Keratinocyte (primary cell): ENCODE measurements at regions not wholly inside any gene's neighbourhood (a gene's known extent, or its start where the extent isn't known, plus 50 kb on each side); places are given as distances from the start of the nearest gene placed in this dataset.

ENCODE experiments used
- DNase-seq: peaks from one replicate; pipeline ENCODE4 v3.0.0-alpha.2; 2011; ENCODE audit warnings: low read depth, missing footprints, low spot score
- FAIRE-seq: peaks from 2 replicates; lab custom pipeline; 2011; peaks lifted over from hg19 to GRCh38; lab: Jason Lieb, UNC
- H2AFZ ChIP-seq: 2 replicates; pipeline ENCODE4 v1.6.0; 2012; ENCODE audit warnings: low read length, control low read depth, inconsistent platforms; ENCODE audit not compliant: control insufficient read depth
- H3K27ac ChIP-seq: 2 replicates; pipeline ENCODE4 v1.5.1; 2011; ENCODE audit warnings: low read length; ENCODE audit not compliant: control insufficient read depth, insufficient read depth
- H3K27me3 ChIP-seq: 3 replicates; pipeline ENCODE4 v1.6.0; 2011; ENCODE audit warnings: low read length; ENCODE audit not compliant: control insufficient read depth, insufficient read depth; ENCODE audit errors: extremely low read depth
- H3K36me3 ChIP-seq, 2 experiments: 2 replicates in 1 of 2; 3 replicates in 1 of 2; pipeline ENCODE4 v1.5.1; 2011; ENCODE audit warnings: low read length in 2 of 2, mild to moderate bottlenecking in 1 of 2; ENCODE audit not compliant: control insufficient read depth in 2 of 2, insufficient read depth in 2 of 2; ENCODE audit errors: extremely low read depth in 1 of 2
- H3K4me1 ChIP-seq: 3 replicates; pipeline ENCODE4 v1.5.1; 2011; ENCODE audit warnings: low read length; ENCODE audit not compliant: control insufficient read depth, insufficient read depth; ENCODE audit errors: extremely low read depth
- H3K4me2 ChIP-seq: 3 replicates; pipeline ENCODE4 v1.6.0; 2011; ENCODE audit warnings: low read depth, low read length; ENCODE audit not compliant: control insufficient read depth, insufficient read depth; ENCODE audit errors: extremely low read depth
- H3K4me3 ChIP-seq, 3 experiments: fragments of 200-600 bp in 1 of 3; sonication (generic) in 1 of 3; 2 replicates in 2 of 3; 3 replicates in 1 of 3; pipeline ENCODE4 v1.5.1; 2011 to 2016; ENCODE audit warnings: low read length in 3 of 3, mild to moderate bottlenecking in 3 of 3, control low read depth in 2 of 3, inconsistent platforms in 1 of 3, low read depth in 1 of 3, mixed read lengths in 1 of 3, mixed run types in 1 of 3, moderate library complexity in 1 of 3; ENCODE audit not compliant: control insufficient read depth in 2 of 3, insufficient read depth in 2 of 3; ENCODE audit errors: extremely low read depth in 1 of 3
- H3K79me2 ChIP-seq: 2 replicates; pipeline ENCODE4 v1.6.0; 2012; ENCODE audit warnings: low read length; ENCODE audit not compliant: control insufficient read depth, insufficient read depth
- H3K9ac ChIP-seq: 3 replicates; pipeline ENCODE4 v1.6.0; 2011; ENCODE audit warnings: low read length; ENCODE audit not compliant: control insufficient read depth, insufficient read depth; ENCODE audit errors: extremely low read depth
- H3K9me1 ChIP-seq: 3 replicates; pipeline ENCODE4 v1.6.0; 2011; ENCODE audit warnings: low read length; ENCODE audit not compliant: control insufficient read depth, insufficient read depth; ENCODE audit errors: extremely low read depth
- H3K9me3 ChIP-seq: 2 replicates; pipeline ENCODE4 v1.5.1; 2012; ENCODE audit warnings: low read depth, low read length; ENCODE audit not compliant: control insufficient read depth
- H4K20me1 ChIP-seq: 3 replicates; pipeline ENCODE4 v1.6.0; 2011; ENCODE audit warnings: low read length; ENCODE audit not compliant: control insufficient read depth, insufficient read depth; ENCODE audit errors: extremely low read depth
- CTCF ChIP-seq, 3 experiments: IDR thresholded peaks in 1 of 3; conservative IDR thresholded peaks in 1 of 3; optimal IDR thresholded peaks in 1 of 3; 2 replicates in 2 of 3; 3 replicates in 1 of 3; pipeline versions ENCODE3 to v1.5.1; 2011; ENCODE audit warnings: low read length in 3 of 3, mild to moderate bottlenecking in 3 of 3, moderate library complexity in 2 of 3, control low read depth in 1 of 3, inconsistent platforms in 1 of 3; ENCODE audit not compliant: insufficient read depth in 2 of 3; ENCODE audit errors: extremely low read depth in 1 of 3
- EZH2 ChIP-seq: IDR thresholded peaks from one replicate; pipeline ENCODE4 v1.6.1; 2012; ENCODE audit warnings: inconsistent platforms, mild to moderate bottlenecking, low read length, moderate library complexity
- dilution Hi-C: fragments of 300-500 bp; cut with MboI; formaldehyde crosslinking; loops from one replicate; pipeline ENCODE4 v1.7.0; 2020; ENCODE audit warnings: low sequenced_read_pairs; ENCODE audit not compliant: extremely low pct_ligation_motif_present

GRCh38 chr14:97306760-97307246 lies 509.6 kb downstream of the VRK1 start:
- Histone ChIP-seq H3K4me3 (no peak overlapping the region), H4K20me1 (no peaks in the 10 kb centered on the region), H3K36me3 (no peaks in the 10 kb centered on the region), H3K4me1 (peaks cover 4% of the 10 kb centered on the region), H3K27me3 (no peaks in the 10 kb centered on the region), H3K9me1 (no peaks in the 10 kb centered on the region), H3K4me2 (no peak overlapping the region), H3K27ac (no peak overlapping the region), H3K9me3 (no peaks in the 10 kb centered on the region), H3K9ac (no peak overlapping the region), H2AFZ (no peak overlapping the region), H3K79me2 (no peaks in the 10 kb centered on the region)
- DNase-seq, result no peak
- TF ChIP-seq EZH2, result no peak
- TF ChIP-seq CTCF (optimal IDR thresholded peaks at IDR 0.05 in 1 of 3, IDR thresholded peaks at IDR 0.05 in 1 of 3, conservative IDR thresholded peaks at IDR 0.05 in 1 of 3; ENCODE audit: extremely low read depth in 1 of 3, insufficient read depth in 2 of 3, low read length in 3 of 3), result no peak
- FAIRE-seq, result no peak
- dilution Hi-C loops, result no loop called here

DNA sequence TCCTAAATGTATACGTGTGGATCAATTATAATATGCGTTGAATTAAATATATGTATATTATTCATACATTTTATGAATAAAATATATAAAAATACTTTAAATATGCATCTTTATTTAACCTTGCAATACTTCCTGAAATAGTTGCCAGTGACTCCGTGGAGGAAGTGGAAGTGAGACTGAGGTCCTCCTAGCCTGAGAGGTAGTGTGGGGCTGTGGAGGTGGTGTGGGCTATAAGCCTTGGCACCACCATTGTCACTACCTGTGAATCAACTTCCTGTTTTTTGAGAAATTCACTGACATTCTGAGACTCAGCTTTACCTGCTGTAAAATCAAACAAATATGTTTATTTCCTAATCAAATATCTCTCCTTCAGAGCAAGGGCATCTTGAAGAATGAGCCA lies 514.2 kb downstream of the VRK1 start:
- Histone ChIP-seq H3K27ac (no peak overlapping the region), H3K27me3 (no peaks in the 10 kb centered on the region), H3K4me2 (no peak overlapping the region), H3K36me3 (no peaks in the 10 kb centered on the region), H3K4me3 (no peak overlapping the region), H2AFZ (no peak overlapping the region), H3K4me1 (no peaks in the 10 kb centered on the region), H3K9me3 (no peaks in the 10 kb centered on the region), H3K9me1 (no peaks in the 10 kb centered on the region), H4K20me1 (no peaks in the 10 kb centered on the region), H3K79me2 (no peaks in the 10 kb centered on the region), H3K9ac (no peak overlapping the region)
- TF ChIP-seq EZH2, result no peak
- TF ChIP-seq CTCF (optimal IDR thresholded peaks at IDR 0.05 in 1 of 3, IDR thresholded peaks at IDR 0.05 in 1 of 3, conservative IDR thresholded peaks at IDR 0.05 in 1 of 3; ENCODE audit: extremely low read depth in 1 of 3, insufficient read depth in 2 of 3, low read length in 3 of 3), result no peak
- dilution Hi-C loops, result no loop called here
- no peak for FAIRE-seq
- no peak for DNase-seq
